A673 (cell line): ENCODE measurements at regions not wholly inside any gene's neighbourhood (a gene's known extent, or its start where the extent isn't known, plus 50 kb on each side); places are given as distances from the start of the nearest gene placed in this dataset.
"Not testable (repeated sequence)": the region's sequence is repeated elsewhere in the genome, so short reads cannot be mapped to it uniquely, and the experiment has no call there.

Experiments
- BruUV-seq: library from RNA; stranded (reverse); fragments of 400-500 nt; replicated peaks from 2 replicates; lab custom pipeline; 2021; lab: Mats Ljungman, UMichigan
- CTCF ChIA-PET: fragments of 300-600 bp; sonication (Branson Sonifier 250); formaldehyde crosslinking; loops from one replicate; lab custom pipeline; 2022; ENCODE audit warnings: antibody characterized with exemption; lab: Charles Lee
- POLR2A ChIA-PET: fragments of 300-600 bp; sonication (Branson Sonifier 250); formaldehyde crosslinking; loops from one replicate; lab custom pipeline; 2022; ENCODE audit warnings: antibody characterized with exemption; ENCODE audit not compliant: low non-redundant PET; lab: Charles Lee
- DNase-seq: peaks from one replicate; pipeline ENCODE4 v3.0.0-alpha.2; 2015; ENCODE audit warnings: low spot score
- H3K27ac ChIP-seq: fragments of 200-600 bp; sonication (generic); 2 replicates; pipeline ENCODE4 v1.5.1; 2016; ENCODE audit warnings: mixed run types, low read depth, mild to moderate bottlenecking, mixed read lengths, antibody characterized with exemption, low read length; ENCODE audit not compliant: poor library complexity, severe bottlenecking
- H3K27me3 ChIP-seq: fragments of 200-600 bp; sonication (generic); replicated peaks from 2 replicates; pipeline ENCODE4 v1.6.1; 2017; ENCODE audit warnings: mixed run types, low read depth, mild to moderate bottlenecking, mixed read lengths, antibody characterized with exemption, low read length; ENCODE audit not compliant: insufficient read depth, poor library complexity
- H3K36me3 ChIP-seq: fragments of 200-600 bp; sonication (generic); 2 replicates; pipeline ENCODE4 v1.6.1; 2016; ENCODE audit warnings: mixed run types, mild to moderate bottlenecking, mixed read lengths, antibody characterized with exemption, low read length; ENCODE audit not compliant: insufficient read depth, poor library complexity, severe bottlenecking
- H3K4me1 ChIP-seq: fragments of 200-600 bp; sonication (generic); 2 replicates; pipeline ENCODE4 v1.6.1; 2017; ENCODE audit warnings: mixed run types, mild to moderate bottlenecking, mixed read lengths, antibody characterized with exemption, low read length; ENCODE audit not compliant: insufficient read depth, poor library complexity, severe bottlenecking
- H3K4me3 ChIP-seq: fragments of 200-600 bp; sonication (generic); 2 replicates; pipeline ENCODE4 v1.5.1; 2016; ENCODE audit warnings: low read depth, mixed run types, mild to moderate bottlenecking, mixed read lengths, low read length; ENCODE audit not compliant: poor library complexity, severe bottlenecking
- H3K9me3 ChIP-seq: fragments of 200-600 bp; sonication (generic); 2 replicates; pipeline ENCODE4 v1.6.1; 2016; ENCODE audit warnings: mixed run types, low read depth, mild to moderate bottlenecking, mixed read lengths, antibody characterized with exemption, low read length; ENCODE audit not compliant: poor library complexity, severe bottlenecking
- EZH2 ChIP-seq: fragments of 200-600 bp; sonication (generic); IDR thresholded peaks from 2 replicates; pipeline ENCODE4 v1.6.1; 2017; ENCODE audit warnings: borderline replicate concordance, low read depth, mild to moderate bottlenecking, mixed read lengths, antibody characterized with exemption, low read length; ENCODE audit not compliant: poor library complexity, severe bottlenecking
- intact Hi-C: fragments of 100-400 bp; cut with micrococcal nuclease; formaldehyde crosslinking; loops from one replicate; pipeline ENCODE4 v1.10.0; 2022; ENCODE audit not compliant: unreplicated experiment
- TF ChIP-seq, protein P1 (sequence below): fragments of 300-800, 200-600 bp; sonication (generic); conservative IDR thresholded peaks from 2 replicates; pipeline ENCODE4 v1.5.1; 2017; ENCODE audit warnings: low read depth, mild to moderate bottlenecking, antibody characterized with exemption, low read length, moderate library complexity, mixed read lengths

DNA sequence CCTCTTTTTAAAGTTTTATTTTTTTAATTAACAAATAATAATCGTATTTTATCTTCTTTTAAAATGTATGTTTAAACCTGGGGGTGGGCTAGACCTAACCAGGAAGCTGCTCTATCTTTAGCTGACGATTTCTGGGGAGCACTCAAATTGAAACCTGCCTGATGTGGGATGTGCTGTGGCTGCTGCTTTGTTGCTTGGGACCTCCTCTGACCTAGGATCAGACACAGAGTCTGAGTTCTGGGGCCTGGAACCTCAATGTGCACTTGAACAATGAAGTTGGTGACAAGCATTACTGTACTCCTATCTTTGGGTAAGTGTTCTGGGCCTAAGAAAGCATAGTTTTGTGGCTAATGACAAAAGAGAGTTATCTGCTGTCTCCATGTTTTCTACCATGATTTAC lies 386.7 kb downstream of the DAD1 start:
- BruUV-seq: no TSS peak
- Histone ChIP-seq H3K4me3 (no peak overlapping the region), H3K27ac (no peak overlapping the region), H3K9me3 (no peaks in the 10 kb centered on the region), H3K27me3 (no peaks in the 10 kb centered on the region), H3K36me3 (no peaks in the 10 kb centered on the region), H3K4me1 (no peaks in the 10 kb centered on the region)
- no peak for DNase-seq
- ChIA-PET CTCF (no interaction called here), POLR2A (no interaction called here)
- no peak for TF ChIP-seq EZH2
- TF ChIP-seq, protein P1, sequence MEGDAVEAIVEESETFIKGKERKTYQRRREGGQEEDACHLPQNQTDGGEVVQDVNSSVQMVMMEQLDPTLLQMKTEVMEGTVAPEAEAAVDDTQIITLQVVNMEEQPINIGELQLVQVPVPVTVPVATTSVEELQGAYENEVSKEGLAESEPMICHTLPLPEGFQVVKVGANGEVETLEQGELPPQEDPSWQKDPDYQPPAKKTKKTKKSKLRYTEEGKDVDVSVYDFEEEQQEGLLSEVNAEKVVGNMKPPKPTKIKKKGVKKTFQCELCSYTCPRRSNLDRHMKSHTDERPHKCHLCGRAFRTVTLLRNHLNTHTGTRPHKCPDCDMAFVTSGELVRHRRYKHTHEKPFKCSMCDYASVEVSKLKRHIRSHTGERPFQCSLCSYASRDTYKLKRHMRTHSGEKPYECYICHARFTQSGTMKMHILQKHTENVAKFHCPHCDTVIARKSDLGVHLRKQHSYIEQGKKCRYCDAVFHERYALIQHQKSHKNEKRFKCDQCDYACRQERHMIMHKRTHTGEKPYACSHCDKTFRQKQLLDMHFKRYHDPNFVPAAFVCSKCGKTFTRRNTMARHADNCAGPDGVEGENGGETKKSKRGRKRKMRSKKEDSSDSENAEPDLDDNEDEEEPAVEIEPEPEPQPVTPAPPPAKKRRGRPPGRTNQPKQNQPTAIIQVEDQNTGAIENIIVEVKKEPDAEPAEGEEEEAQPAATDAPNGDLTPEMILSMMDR: no peak
- intact Hi-C loops: no loop called here

DNA sequence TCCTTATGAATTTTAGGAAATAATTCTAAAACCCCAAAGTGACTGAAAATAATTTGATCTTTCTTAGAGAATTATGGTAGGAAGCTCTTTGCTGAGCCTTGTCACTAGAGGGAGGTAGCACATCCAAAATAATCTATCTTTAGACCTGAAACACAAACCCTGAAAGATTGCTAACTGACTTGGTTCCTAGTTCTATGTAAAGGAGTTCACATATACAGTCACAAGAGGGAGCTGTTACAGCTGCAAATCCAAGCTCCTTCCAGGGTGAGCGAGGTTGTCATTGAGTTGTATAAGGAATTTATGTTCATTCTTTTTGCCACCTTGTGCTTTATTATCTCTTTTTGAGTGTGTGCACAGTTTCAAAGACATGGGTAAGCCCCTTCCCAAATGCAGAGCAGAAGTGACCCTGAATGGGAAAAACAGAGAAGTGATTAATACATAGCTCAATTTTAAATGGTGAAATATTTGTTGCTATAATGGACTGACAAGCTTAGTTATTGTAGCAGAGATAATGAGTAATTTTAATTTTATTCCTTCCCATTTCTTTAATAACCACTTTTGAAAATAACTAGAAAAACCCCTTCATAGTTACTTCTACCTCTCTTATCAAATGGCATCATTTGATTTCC lies 387.9 kb downstream of the DAD1 start:
- intact Hi-C loops: no loop called here
- H3K36me3 ChIP-seq: no peaks in the 10 kb centered on the region
- H3K27me3 ChIP-seq: no peaks in the 10 kb centered on the region
- no peaks in the 10 kb centered on the region for H3K9me3 ChIP-seq
- no peak overlapping the region for H3K27ac ChIP-seq
- no TSS peak for BruUV-seq
- ChIA-PET POLR2A (interaction anchor here (0.5 to 0.6 kb wide), 2 partner anchors 31 to 788 kb away, joined by 4 to 6 read pairs; no protein-coding TSS in a partner anchor), CTCF (interaction anchor here (0.5 to 1.4 kb wide), 14 partner anchors 18 to 1187 kb away, joined by 3 to 14 read pairs (median 4); partner anchors contain the start of gene DAD1)
- H3K4me3 ChIP-seq: no peak overlapping the region
- TF ChIP-seq, protein P1: peak; percentile 80
- TF ChIP-seq EZH2: no peak
- peak; percentile 79 for DNase-seq
- no peaks in the 10 kb centered on the region for H3K4me1 ChIP-seq

DNA sequence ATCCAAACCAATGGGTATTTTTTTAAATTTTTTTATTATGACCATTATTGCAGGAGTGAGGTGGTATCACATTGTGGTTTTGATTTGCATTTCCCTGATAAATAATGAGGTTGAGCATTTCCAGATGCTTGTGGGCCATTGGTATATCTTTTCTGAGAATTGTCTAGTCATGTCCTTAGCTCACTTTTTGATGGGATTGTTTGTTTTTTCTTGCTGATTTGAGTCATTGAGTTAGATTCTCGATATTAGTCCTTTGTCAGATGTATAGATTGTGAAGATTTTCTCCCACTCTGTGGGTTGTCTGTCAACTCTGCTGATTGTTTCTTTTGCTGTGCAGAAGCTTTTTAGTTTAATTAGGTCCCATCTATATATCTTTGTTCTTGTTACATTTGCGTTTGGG lies 388.9 kb downstream of the DAD1 start:
- H3K27me3 ChIP-seq, H3K4me3 ChIP-seq, DNase-seq, H3K4me1 ChIP-seq, intact Hi-C loops, BruUV-seq, POLR2A ChIA-PET, H3K36me3 ChIP-seq, CTCF ChIA-PET, H3K27ac ChIP-seq, H3K9me3 ChIP-seq: not testable (repeated sequence)

DNA sequence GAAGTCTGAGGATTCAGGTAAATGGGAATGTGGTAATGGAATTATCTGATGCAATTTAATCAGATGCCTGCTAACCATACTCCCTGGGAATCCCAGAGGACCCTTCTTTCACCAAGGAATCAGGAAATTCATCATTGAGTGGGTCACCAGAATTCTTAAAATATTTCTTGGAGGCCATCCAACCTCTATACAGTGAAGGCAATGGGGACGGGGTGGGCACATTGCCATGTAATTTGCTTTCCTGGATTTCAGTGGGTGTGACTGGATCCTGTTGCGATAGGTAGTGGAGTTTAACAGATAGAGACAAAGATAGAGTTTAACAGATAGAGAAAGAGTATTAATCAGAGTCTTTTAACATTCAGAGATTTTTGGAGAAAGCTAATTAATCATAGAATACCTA lies 394.4 kb downstream of the DAD1 start:
- intact Hi-C loops: no loop called here
- CTCF ChIA-PET: interaction anchor here (0.6 kb wide), 1 partner anchor 267 kb away, joined by 4 read pairs; no protein-coding TSS in a partner anchor

More for the DNA sequence above, 394.4 kb downstream of the DAD1 start:
- BruUV-seq: no TSS peak
- Histone ChIP-seq H3K9me3 (no peaks in the 10 kb centered on the region), H3K27me3 (no peaks in the 10 kb centered on the region), H3K4me1 (peaks cover 13% of the 10 kb centered on the region), H3K36me3 (no peaks in the 10 kb centered on the region), H3K27ac (peak overlapping the region; percentile 79), H3K4me3 (no peak overlapping the region)
- TF ChIP-seq, protein P1: no peak
- no peak for TF ChIP-seq EZH2
- peak; percentile 76 for DNase-seq
- POLR2A ChIA-PET: no interaction called here
